ENCODE measurements at regions not wholly inside any gene's neighbourhood (a gene's known extent, or its start where the extent isn't known, plus 50 kb on each side); places are given as distances from the start of the nearest gene placed in this dataset.

DNA sequence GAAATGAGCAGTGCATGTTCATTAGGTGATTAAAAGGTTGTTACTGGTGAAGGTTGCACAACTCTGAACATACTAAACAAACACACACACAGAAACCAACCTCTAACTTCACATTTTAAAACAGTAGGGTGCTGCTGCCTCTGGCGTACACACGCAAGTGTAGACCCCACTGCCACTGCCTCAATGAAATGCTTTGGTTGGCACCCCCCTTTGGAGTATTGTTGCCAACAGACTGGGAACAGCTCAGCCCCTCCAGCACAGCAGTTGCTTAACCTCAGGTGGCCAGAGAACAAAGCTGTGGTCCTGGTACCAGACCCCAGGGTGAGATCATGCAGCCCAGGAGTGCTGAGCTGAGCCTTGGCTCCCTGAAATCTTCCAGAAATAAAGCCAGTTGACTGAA, 138.6 kb downstream of the TMEM18 start:
- no peak overlapping the region for H3K4me3 Mint-ChIP-seq
- no peak for DNase-seq
- H3K27me3 Mint-ChIP-seq, result peaks cover 13 to 23% of the 10 kb centered on the region in 2 donors
- Histone ChIP-seq H3K4me1 (ENCODE audit: insufficient read depth, low read length) (no peaks in the 10 kb centered on the region), H3K4me3 (ENCODE audit: low read length in 2 of 2) (no peak overlapping the region), H3K27ac (ENCODE audit: low read depth, low read length) (no peak overlapping the region), H3K27me3 (ENCODE audit: insufficient read depth, low read length) (no peaks in the 10 kb centered on the region), H3K36me3 (ENCODE audit: insufficient read depth, low read length) (no peaks in the 10 kb centered on the region), H3K9me3 (ENCODE audit: control insufficient read depth in 1 of 2, low read length in 2 of 2) (no peaks in the 10 kb centered on the region)
- ChIA-PET POLR2A (ENCODE audit: partially characterized antibody) (no interaction called here), CTCF (ENCODE audit: partially characterized antibody) (no interaction called here)
- H3K9me3 Mint-ChIP-seq, result peaks cover 0 to 12% (median 5%) of the 10 kb centered on the region in 8 donors
- H3K27ac Mint-ChIP-seq, result no peak overlapping the region
- intact Hi-C loops (cut with micrococcal nuclease), result no loop called here
- H3K36me3 Mint-ChIP-seq, result no peaks in the 10 kb centered on the region
- H3K4me1 Mint-ChIP-seq, result no peaks in the 10 kb centered on the region

GRCh38 chr2:535222-535621, 142.0 kb downstream of the TMEM18 start:
- Mint-ChIP-seq H3K27ac (no peak overlapping the region), H3K36me3 (no peaks in the 10 kb centered on the region), H3K27me3 (peaks cover 14 to 20% of the 10 kb centered on the region in 2 donors), H3K9me3 (peaks cover 0 to 34% (median 20%) of the 10 kb centered on the region in 8 donors), H3K4me3 (no peak overlapping the region), H3K4me1 (no peaks in the 10 kb centered on the region)
- Histone ChIP-seq H3K36me3 (ENCODE audit: insufficient read depth, low read length) (no peaks in the 10 kb centered on the region), H3K9me3 (ENCODE audit: control insufficient read depth in 1 of 2, low read length in 2 of 2) (no peaks in the 10 kb centered on the region), H3K27ac (ENCODE audit: low read depth, low read length) (no peak overlapping the region), H3K4me1 (ENCODE audit: insufficient read depth, low read length) (no peaks in the 10 kb centered on the region), H3K4me3 (ENCODE audit: low read length in 2 of 2) (no peak overlapping the region), H3K27me3 (ENCODE audit: insufficient read depth, low read length) (no peaks in the 10 kb centered on the region)
- DNase-seq, result no peak
- intact Hi-C loops (cut with micrococcal nuclease), result no loop called here
- POLR2A ChIA-PET (ENCODE audit: partially characterized antibody), result no interaction called here
- CTCF ChIA-PET (ENCODE audit: partially characterized antibody), result no interaction called here

DNA sequence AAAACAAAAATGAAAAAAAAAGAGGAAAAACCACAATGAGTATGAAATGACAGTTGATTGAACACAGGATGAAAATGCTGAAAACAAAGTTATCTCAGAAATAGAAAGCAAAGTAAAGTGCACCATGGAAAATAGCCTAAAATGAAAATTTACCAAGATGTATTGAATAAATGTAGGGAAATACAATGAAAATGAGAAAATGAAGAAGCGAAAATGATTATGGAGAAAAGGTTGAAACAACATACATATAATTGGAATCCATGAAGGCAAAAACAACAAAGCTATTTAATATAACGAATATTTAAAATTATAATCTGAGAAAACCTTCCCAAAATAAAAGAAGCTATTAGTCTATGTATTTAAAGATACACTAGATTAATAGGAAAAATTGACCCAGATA, 147.4 kb downstream of the TMEM18 start:
- ChIA-PET CTCF (ENCODE audit: partially characterized antibody) (interaction anchor here (1.0 to 1.5 kb wide), 5 partner anchors 105 to 133 kb away, joined by 3 to 8 read pairs (median 4); no protein-coding TSS in a partner anchor), POLR2A (ENCODE audit: partially characterized antibody) (no interaction called here)
- Histone ChIP-seq H3K36me3 (ENCODE audit: insufficient read depth, low read length) (no peaks in the 10 kb centered on the region), H3K27ac (ENCODE audit: low read depth, low read length) (no peak overlapping the region), H3K9me3 (ENCODE audit: control insufficient read depth in 1 of 2, low read length in 2 of 2) (no peaks in the 10 kb centered on the region), H3K27me3 (ENCODE audit: insufficient read depth, low read length) (no peaks in the 10 kb centered on the region), H3K4me3 (ENCODE audit: low read length in 2 of 2) (no peak overlapping the region), H3K4me1 (ENCODE audit: insufficient read depth, low read length) (no peaks in the 10 kb centered on the region)
- intact Hi-C loops (cut with micrococcal nuclease), result loop anchor here (2.0 kb wide), 1 partner anchor 107 kb away; no protein-coding TSS in a partner anchor
- no peak for DNase-seq
- H3K27me3 Mint-ChIP-seq, result peaks cover 6 to 10% of the 10 kb centered on the region in 2 donors
- H3K4me1 Mint-ChIP-seq, result no peaks in the 10 kb centered on the region
- no peak overlapping the region for H3K4me3 Mint-ChIP-seq
- no peak overlapping the region for H3K27ac Mint-ChIP-seq
- H3K9me3 Mint-ChIP-seq, result peaks cover 0 to 37% (median 21%) of the 10 kb centered on the region in 8 donors
- no peaks in the 10 kb centered on the region for H3K36me3 Mint-ChIP-seq

DNA sequence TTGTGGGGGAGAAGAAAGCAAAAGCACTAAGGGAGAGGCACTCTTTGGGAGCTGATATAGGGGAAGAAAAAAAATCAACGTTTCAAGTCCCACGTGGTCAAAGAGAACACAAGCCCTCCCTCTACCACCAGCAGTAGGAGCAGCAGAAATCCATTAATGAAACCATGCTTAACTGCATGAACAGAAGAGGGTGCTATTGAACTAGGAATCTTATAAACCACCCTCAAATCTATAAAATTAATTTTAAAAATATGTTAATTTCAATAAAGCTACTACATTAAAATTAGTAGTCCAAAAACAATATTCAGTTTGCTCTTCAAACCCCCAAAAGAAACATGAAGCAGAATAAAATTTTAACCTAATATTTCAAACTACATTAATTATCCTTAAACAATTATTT, 147.8 kb downstream of the TMEM18 start:
- intact Hi-C loops (cut with micrococcal nuclease), result loop anchor here (2.0 kb wide), 1 partner anchor 107 kb away; no protein-coding TSS in a partner anchor
- no peaks in the 10 kb centered on the region for H3K36me3 ChIP-seq (ENCODE audit: insufficient read depth, low read length)
- Mint-ChIP-seq H3K27ac (no peak overlapping the region), H3K4me3 (no peak overlapping the region), H3K27me3 (peaks cover 7 to 8% of the 10 kb centered on the region in 2 donors), H3K4me1 (no peaks in the 10 kb centered on the region), H3K36me3 (no peaks in the 10 kb centered on the region), H3K9me3 (peaks cover 0 to 37% (median 21%) of the 10 kb centered on the region in 8 donors)
- no peaks in the 10 kb centered on the region for H3K27me3 ChIP-seq (ENCODE audit: insufficient read depth, low read length)
- H3K9me3 ChIP-seq (ENCODE audit: control insufficient read depth in 1 of 2, low read length in 2 of 2), result no peaks in the 10 kb centered on the region
- ChIA-PET POLR2A (ENCODE audit: partially characterized antibody) (no interaction called here), CTCF (ENCODE audit: partially characterized antibody) (interaction anchor here (1.0 to 1.5 kb wide), 3 partner anchors 105 to 133 kb away, joined by 3 to 8 read pairs (median 4); no protein-coding TSS in a partner anchor)
- peak in 4 of 5 donors; percentile 1 to 22 (median 14) for DNase-seq
- H3K27ac ChIP-seq (ENCODE audit: low read depth, low read length), result no peak overlapping the region
- H3K4me3 ChIP-seq (ENCODE audit: low read length in 2 of 2), result no peak overlapping the region
- no peaks in the 10 kb centered on the region for H3K4me1 ChIP-seq (ENCODE audit: insufficient read depth, low read length)

DNA sequence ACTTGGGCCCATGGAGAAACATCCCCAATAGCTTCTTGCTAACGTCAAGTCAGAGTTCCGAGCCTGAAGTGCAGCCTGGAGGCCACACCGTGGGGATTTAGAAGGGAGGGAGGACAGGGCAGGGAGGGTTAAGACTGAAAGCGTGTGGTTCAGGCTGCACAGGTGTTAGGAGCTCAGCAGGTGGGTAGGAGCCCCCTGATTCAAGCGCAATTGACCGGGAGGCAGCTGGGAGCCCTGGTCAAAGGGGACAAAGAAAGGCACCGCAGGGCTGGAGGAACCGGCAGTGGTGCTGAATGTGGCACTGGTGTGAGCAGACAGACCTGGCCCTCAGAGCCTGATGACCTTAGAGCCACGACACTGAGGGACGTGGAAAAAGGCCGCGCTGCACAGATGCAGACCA, 149.6 kb downstream of the TMEM18 start:
- H3K4me1 ChIP-seq (ENCODE audit: insufficient read depth, low read length), result no peaks in the 10 kb centered on the region
- H3K27me3 ChIP-seq (ENCODE audit: insufficient read depth, low read length), result no peaks in the 10 kb centered on the region
- Mint-ChIP-seq H3K36me3 (no peaks in the 10 kb centered on the region), H3K4me1 (no peaks in the 10 kb centered on the region), H3K27ac (no peak overlapping the region), H3K4me3 (no peak overlapping the region), H3K9me3 (peaks cover 0 to 29% (median 19%) of the 10 kb centered on the region in 8 donors), H3K27me3 (peaks cover 6 to 7% of the 10 kb centered on the region in 2 donors)
- DNase-seq, result no peak
- POLR2A ChIA-PET (ENCODE audit: partially characterized antibody), result no interaction called here
- H3K9me3 ChIP-seq (ENCODE audit: control insufficient read depth in 1 of 2, low read length in 2 of 2), result no peaks in the 10 kb centered on the region
- intact Hi-C loops (cut with micrococcal nuclease), result no loop called here
- no peak overlapping the region for H3K27ac ChIP-seq (ENCODE audit: low read depth, low read length)
- no peaks in the 10 kb centered on the region for H3K36me3 ChIP-seq (ENCODE audit: insufficient read depth, low read length)
- CTCF ChIA-PET (ENCODE audit: partially characterized antibody), result no interaction called here
- H3K4me3 ChIP-seq (ENCODE audit: low read length in 2 of 2), result no peak overlapping the region

GRCh38 chr2:526918-527317, 150.3 kb downstream of the TMEM18 start:
- no peaks in the 10 kb centered on the region for H3K27me3 ChIP-seq (ENCODE audit: insufficient read depth, low read length)
- Mint-ChIP-seq H3K9me3 (peaks cover 0 to 22% (median 14%) of the 10 kb centered on the region in 8 donors), H3K4me1 (no peaks in the 10 kb centered on the region), H3K27ac (no peak overlapping the region), H3K36me3 (no peaks in the 10 kb centered on the region), H3K4me3 (no peak overlapping the region), H3K27me3 (peaks cover 6 to 7% of the 10 kb centered on the region in 2 donors)
- no peak for DNase-seq
- no peak overlapping the region for H3K4me3 ChIP-seq (ENCODE audit: low read length in 2 of 2)
- H3K27ac ChIP-seq (ENCODE audit: low read depth, low read length), result no peak overlapping the region
- no peaks in the 10 kb centered on the region for H3K36me3 ChIP-seq (ENCODE audit: insufficient read depth, low read length)
- no peaks in the 10 kb centered on the region for H3K4me1 ChIP-seq (ENCODE audit: insufficient read depth, low read length)
- no peaks in the 10 kb centered on the region for H3K9me3 ChIP-seq (ENCODE audit: control insufficient read depth in 1 of 2, low read length in 2 of 2)
- intact Hi-C loops (cut with micrococcal nuclease), result no loop called here
- ChIA-PET POLR2A (ENCODE audit: partially characterized antibody) (no interaction called here), CTCF (ENCODE audit: partially characterized antibody) (no interaction called here)

DNA sequence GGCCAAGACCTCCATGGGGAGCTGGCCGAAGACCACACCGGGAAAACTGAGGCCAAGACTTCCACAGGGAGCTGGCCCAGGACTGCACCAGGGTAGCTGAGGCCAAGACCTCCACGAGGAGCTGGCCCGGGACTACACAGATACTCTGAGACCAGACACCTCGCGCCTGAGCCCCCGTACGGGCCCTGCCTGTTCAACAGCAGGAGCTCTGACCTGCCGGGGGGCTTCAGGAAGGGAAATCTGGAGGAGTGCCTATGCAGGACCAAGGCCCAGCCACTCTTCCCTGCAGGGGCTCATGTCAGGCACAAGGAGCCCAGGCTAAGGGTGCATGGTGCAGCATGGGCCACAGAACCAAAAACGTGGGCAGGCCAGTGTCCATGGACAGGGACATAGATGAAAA, 151.6 kb downstream of the TMEM18 start:
- intact Hi-C loops (cut with micrococcal nuclease), result no loop called here
- no peaks in the 10 kb centered on the region for H3K27me3 ChIP-seq (ENCODE audit: insufficient read depth, low read length)
- CTCF ChIA-PET (ENCODE audit: partially characterized antibody), result no interaction called here

DNA sequence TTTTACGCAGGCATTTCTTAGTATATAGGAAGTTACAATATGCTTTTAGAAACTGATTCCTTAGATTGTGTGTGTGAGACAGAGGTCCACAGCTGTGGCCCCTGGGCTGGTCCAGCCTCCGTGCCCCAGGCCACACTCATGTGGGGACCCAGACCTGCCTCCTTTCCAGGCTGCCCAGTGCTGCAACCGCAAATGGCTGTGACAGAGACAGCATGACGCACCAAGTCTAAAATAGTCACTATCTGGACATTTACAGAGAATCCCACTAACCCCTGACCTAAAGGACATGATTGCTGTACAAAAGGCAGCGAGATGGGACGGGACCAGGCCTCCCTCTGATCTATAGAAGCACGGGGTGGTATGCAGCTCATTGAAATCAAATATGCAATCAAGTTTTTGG, 152.2 kb downstream of the TMEM18 start:
- POLR2A ChIA-PET (ENCODE audit: partially characterized antibody), result no interaction called here

More for the DNA sequence above, 151.6 kb downstream of the TMEM18 start:
- Histone ChIP-seq H3K36me3 (ENCODE audit: insufficient read depth, low read length) (no peaks in the 10 kb centered on the region), H3K9me3 (ENCODE audit: control insufficient read depth in 1 of 2, low read length in 2 of 2) (no peaks in the 10 kb centered on the region), H3K4me1 (ENCODE audit: insufficient read depth, low read length) (no peaks in the 10 kb centered on the region), H3K27ac (ENCODE audit: low read depth, low read length) (no peak overlapping the region), H3K4me3 (ENCODE audit: low read length in 2 of 2) (no peak overlapping the region)
- H3K27me3 Mint-ChIP-seq, result peaks cover 9% of the 10 kb centered on the region in 2 donors
- DNase-seq, result no peak
- no peak overlapping the region for H3K27ac Mint-ChIP-seq
- no peak overlapping the region for H3K4me3 Mint-ChIP-seq
- POLR2A ChIA-PET (ENCODE audit: partially characterized antibody), result no interaction called here
- H3K4me1 Mint-ChIP-seq, result no peaks in the 10 kb centered on the region
- H3K9me3 Mint-ChIP-seq, result peaks cover 0 to 10% (median 9%) of the 10 kb centered on the region in 8 donors
- no peaks in the 10 kb centered on the region for H3K36me3 Mint-ChIP-seq

More for the DNA sequence above, 152.2 kb downstream of the TMEM18 start:
- Mint-ChIP-seq H3K36me3 (no peaks in the 10 kb centered on the region), H3K27ac (no peak overlapping the region), H3K9me3 (peaks cover 0 to 10% (median 9%) of the 10 kb centered on the region in 8 donors), H3K4me3 (no peak overlapping the region), H3K4me1 (no peaks in the 10 kb centered on the region), H3K27me3 (peaks cover 12% of the 10 kb centered on the region in 2 donors)
- CTCF ChIA-PET (ENCODE audit: partially characterized antibody), result no interaction called here
- Histone ChIP-seq H3K27me3 (ENCODE audit: insufficient read depth, low read length) (no peaks in the 10 kb centered on the region), H3K4me3 (ENCODE audit: low read length in 2 of 2) (no peak overlapping the region), H3K4me1 (ENCODE audit: insufficient read depth, low read length) (no peaks in the 10 kb centered on the region), H3K27ac (ENCODE audit: low read depth, low read length) (no peak overlapping the region), H3K36me3 (ENCODE audit: insufficient read depth, low read length) (no peaks in the 10 kb centered on the region), H3K9me3 (ENCODE audit: control insufficient read depth in 1 of 2, low read length in 2 of 2) (no peaks in the 10 kb centered on the region)
- DNase-seq, result no peak
- intact Hi-C loops (cut with micrococcal nuclease), result no loop called here

Measured in CD4-positive, alpha-beta memory T cell (primary cell).